NT2/D1 (cell line): ENCODE measurements at regions not wholly inside any gene's neighbourhood (a gene's known extent, or its start where the extent isn't known, plus 50 kb on each side); places are given as distances from the start of the nearest gene placed in this dataset.

ENCODE experiments used
- DNase-seq: peaks from one replicate; pipeline ENCODE4 v3.0.0-alpha.2; 2011; ENCODE audit warnings: low read depth, low spot score
- H3K27me3 ChIP-seq: 2 replicates; pipeline ENCODE4 v1.6.0; 2011; ENCODE audit warnings: mild to moderate bottlenecking; ENCODE audit not compliant: insufficient read length, insufficient read depth
- H3K36me3 ChIP-seq: 2 replicates; pipeline ENCODE4 v1.6.1; 2011; ENCODE audit warnings: mild to moderate bottlenecking, low read length, mixed read lengths; ENCODE audit not compliant: insufficient read depth, insufficient read length
- H3K4me1 ChIP-seq: 2 replicates; pipeline ENCODE4 v1.5.1; 2011; ENCODE audit not compliant: insufficient read depth, insufficient read length
- H3K4me3 ChIP-seq: 2 replicates; pipeline ENCODE4 v1.5.1; 2011; ENCODE audit warnings: low read depth; ENCODE audit not compliant: insufficient read length
- H3K9ac ChIP-seq: 2 replicates; pipeline ENCODE4 v1.6.0; 2011; ENCODE audit warnings: low read depth; ENCODE audit not compliant: insufficient read length
- H3K9me3 ChIP-seq: 2 replicates; pipeline ENCODE4 v1.5.1; 2011; ENCODE audit warnings: mild to moderate bottlenecking, low read length; ENCODE audit not compliant: insufficient read depth
- SUZ12 ChIP-seq: IDR thresholded peaks from 2 replicates; pipeline ENCODE4 v1.6.1; 2011; ENCODE audit not compliant: insufficient read length, insufficient read depth; ENCODE audit errors: extremely low read depth
- YY1 ChIP-seq: IDR thresholded peaks from 2 replicates; pipeline ENCODE4 v1.6.1; 2011; ENCODE audit not compliant: insufficient read length, insufficient read depth
- ZNF274 ChIP-seq: IDR thresholded peaks from 2 replicates; pipeline ENCODE4 v1.6.1; 2011; ENCODE audit warnings: mild to moderate bottlenecking, low read depth, low read length

GRCh38 chrX:69090022-69090421, 75.2 kb downstream of the PJA1 start:
- no peak for DNase-seq
- no peak overlapping the region for H3K4me3 ChIP-seq
- peaks cover 10% of the 10 kb centered on the region for H3K27me3 ChIP-seq
- H3K9me3 ChIP-seq = no peaks in the 10 kb centered on the region
- H3K4me1 ChIP-seq = peaks cover 18% of the 10 kb centered on the region
- no peak overlapping the region for H3K9ac ChIP-seq
- H3K36me3 ChIP-seq = no peaks in the 10 kb centered on the region
- TF ChIP-seq ZNF274 (no peak), YY1 (no peak), SUZ12 (no peak)

GRCh38 chrX:69089203-69089602, 76.0 kb downstream of the PJA1 start:
- peaks cover 10% of the 10 kb centered on the region for H3K27me3 ChIP-seq
- no peak overlapping the region for H3K4me3 ChIP-seq
- H3K4me1 ChIP-seq = peaks cover 13% of the 10 kb centered on the region
- H3K9ac ChIP-seq = peak overlapping the region; percentile 16
- no peak for DNase-seq
- TF ChIP-seq ZNF274 = no peak
- TF ChIP-seq YY1 = no peak
- TF ChIP-seq SUZ12 = no peak
- no peaks in the 10 kb centered on the region for H3K9me3 ChIP-seq
- H3K36me3 ChIP-seq = no peaks in the 10 kb centered on the region

GRCh38 chrX:69088171-69088938, 76.9 kb downstream of the PJA1 start:
- Histone ChIP-seq H3K4me1 (peaks cover 16% of the 10 kb centered on the region), H3K9ac (peak overlapping the region; percentile 57), H3K27me3 (peaks cover 10% of the 10 kb centered on the region), H3K36me3 (no peaks in the 10 kb centered on the region), H3K4me3 (no peak overlapping the region), H3K9me3 (no peaks in the 10 kb centered on the region)
- TF ChIP-seq SUZ12 = no peak
- no peak for TF ChIP-seq ZNF274
- TF ChIP-seq YY1 = no peak
- peak; percentile 25 for DNase-seq

- H3K9ac ChIP-seq = no peak overlapping the region
- H3K4me3 ChIP-seq = no peak overlapping the region
- H3K27me3 ChIP-seq = peaks cover 4% of the 10 kb centered on the region
- DNase-seq = no peak
- H3K4me1 ChIP-seq = peaks cover 23% of the 10 kb centered on the region
- H3K36me3 ChIP-seq = no peaks in the 10 kb centered on the region
- H3K9me3 ChIP-seq = no peaks in the 10 kb centered on the region
- TF ChIP-seq YY1 = no peak
- no peak for TF ChIP-seq ZNF274
- TF ChIP-seq SUZ12 = no peak
These were observed 79.4 kb downstream of the PJA1 start for GRCh38 chrX:69085826-69086225.

GRCh38 chrX:69085151-69085550, 80.1 kb downstream of the PJA1 start:
- H3K4me3 ChIP-seq = no peak overlapping the region
- H3K9ac ChIP-seq = no peak overlapping the region
- peaks cover 23% of the 10 kb centered on the region for H3K4me1 ChIP-seq
- no peaks in the 10 kb centered on the region for H3K9me3 ChIP-seq
- H3K27me3 ChIP-seq = peaks cover 4% of the 10 kb centered on the region
- no peak for DNase-seq
- H3K36me3 ChIP-seq = no peaks in the 10 kb centered on the region
- no peak for TF ChIP-seq ZNF274
- no peak for TF ChIP-seq YY1
- no peak for TF ChIP-seq SUZ12

GRCh38 chrX:69083801-69084200, 81.5 kb downstream of the PJA1 start:
- Histone ChIP-seq H3K4me3 (no peak overlapping the region), H3K27me3 (peaks cover 9% of the 10 kb centered on the region), H3K36me3 (no peaks in the 10 kb centered on the region), H3K9me3 (no peaks in the 10 kb centered on the region), H3K4me1 (peaks cover 19% of the 10 kb centered on the region), H3K9ac (peak overlapping the region; percentile 51)
- TF ChIP-seq ZNF274 = no peak
- TF ChIP-seq SUZ12 = no peak
- TF ChIP-seq YY1 = no peak
- no peak for DNase-seq

- DNase-seq = no peak
- Histone ChIP-seq H3K4me3 (no peak overlapping the region), H3K9ac (peak overlapping the region; percentile 51)
These were observed 81.9 kb downstream of the PJA1 start for GRCh38 chrX:69083361-69083760.

More at GRCh38 chrX:69083361-69083760, 81.9 kb downstream of the PJA1 start:
- no peaks in the 10 kb centered on the region for H3K9me3 ChIP-seq
- TF ChIP-seq YY1 = no peak
- no peak for TF ChIP-seq ZNF274
- peaks cover 9% of the 10 kb centered on the region for H3K27me3 ChIP-seq
- peaks cover 21% of the 10 kb centered on the region for H3K4me1 ChIP-seq
- no peaks in the 10 kb centered on the region for H3K36me3 ChIP-seq
